ENCODE measurements at regions not wholly inside any gene's neighbourhood (a gene's known extent, or its start where the extent isn't known, plus 50 kb on each side); places are given as distances from the start of the nearest gene placed in this dataset.

GRCh38 chr12:112656141-112656540 lies 135.4 kb upstream of the RPH3A start:
- no peaks in the 10 kb centered on the region for H4K20me1 ChIP-seq (ENCODE audit: insufficient read depth, low read length, poor library complexity, severe bottlenecking)
- no peaks in the 10 kb centered on the region for H3K4me1 ChIP-seq (ENCODE audit: insufficient read depth, low read length, poor library complexity, severe bottlenecking)
- H3K36me3 ChIP-seq (ENCODE audit: insufficient read depth, low read length): no peaks in the 10 kb centered on the region
- no peaks in the 10 kb centered on the region for H3F3A ChIP-seq (ENCODE audit: low read depth)
- H3K9me3 ChIP-seq (ENCODE audit: insufficient read depth, low read depth, low read length): no peaks in the 10 kb centered on the region
- TF ChIP-seq, protein P1, sequence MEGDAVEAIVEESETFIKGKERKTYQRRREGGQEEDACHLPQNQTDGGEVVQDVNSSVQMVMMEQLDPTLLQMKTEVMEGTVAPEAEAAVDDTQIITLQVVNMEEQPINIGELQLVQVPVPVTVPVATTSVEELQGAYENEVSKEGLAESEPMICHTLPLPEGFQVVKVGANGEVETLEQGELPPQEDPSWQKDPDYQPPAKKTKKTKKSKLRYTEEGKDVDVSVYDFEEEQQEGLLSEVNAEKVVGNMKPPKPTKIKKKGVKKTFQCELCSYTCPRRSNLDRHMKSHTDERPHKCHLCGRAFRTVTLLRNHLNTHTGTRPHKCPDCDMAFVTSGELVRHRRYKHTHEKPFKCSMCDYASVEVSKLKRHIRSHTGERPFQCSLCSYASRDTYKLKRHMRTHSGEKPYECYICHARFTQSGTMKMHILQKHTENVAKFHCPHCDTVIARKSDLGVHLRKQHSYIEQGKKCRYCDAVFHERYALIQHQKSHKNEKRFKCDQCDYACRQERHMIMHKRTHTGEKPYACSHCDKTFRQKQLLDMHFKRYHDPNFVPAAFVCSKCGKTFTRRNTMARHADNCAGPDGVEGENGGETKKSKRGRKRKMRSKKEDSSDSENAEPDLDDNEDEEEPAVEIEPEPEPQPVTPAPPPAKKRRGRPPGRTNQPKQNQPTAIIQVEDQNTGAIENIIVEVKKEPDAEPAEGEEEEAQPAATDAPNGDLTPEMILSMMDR (conservative IDR thresholded peaks at IDR 0.05; ENCODE audit: low read length): no peak
- no peak for TF ChIP-seq EZH2phosphoT487 (IDR thresholded peaks at IDR 0.05; ENCODE audit: borderline replicate concordance)
- H3K4me2 ChIP-seq (ENCODE audit: low read depth, low read length, poor library complexity, severe bottlenecking): no peak overlapping the region
- H3K79me2 ChIP-seq (ENCODE audit: insufficient read depth, low read length): no peaks in the 10 kb centered on the region
- H3K9me2 ChIP-seq (replicated peaks; ENCODE audit: low read depth, low read length): no peaks in the 10 kb centered on the region
- no peak overlapping the region for H3K9ac ChIP-seq (ENCODE audit: low read depth, low read length, poor library complexity, severe bottlenecking)
- no peak overlapping the region for H3K4me3 ChIP-seq (ENCODE audit: low read length, poor library complexity, severe bottlenecking)
- no peak overlapping the region for H2AFZ ChIP-seq (ENCODE audit: low read length)
- no peaks in the 10 kb centered on the region for H3K27me3 ChIP-seq (ENCODE audit: insufficient read depth, low read length, poor library complexity, severe bottlenecking)

GRCh38 chr12:112664569-112664968 lies 127.0 kb upstream of the RPH3A start:
- H4K20me1 ChIP-seq (ENCODE audit: insufficient read depth, low read length, poor library complexity, severe bottlenecking): no peaks in the 10 kb centered on the region
- H3K79me2 ChIP-seq (ENCODE audit: insufficient read depth, low read length): no peaks in the 10 kb centered on the region
- H2AFZ ChIP-seq (ENCODE audit: low read length): no peak overlapping the region
- no peaks in the 10 kb centered on the region for H3K36me3 ChIP-seq (ENCODE audit: insufficient read depth, low read length)
- H3K9ac ChIP-seq (ENCODE audit: low read depth, low read length, poor library complexity, severe bottlenecking): no peak overlapping the region
- H3K4me1 ChIP-seq (ENCODE audit: insufficient read depth, low read length, poor library complexity, severe bottlenecking): no peaks in the 10 kb centered on the region
- H3K27me3 ChIP-seq (ENCODE audit: insufficient read depth, low read length, poor library complexity, severe bottlenecking): no peaks in the 10 kb centered on the region
- no peak overlapping the region for H3K4me3 ChIP-seq (ENCODE audit: low read length, poor library complexity, severe bottlenecking)
- TF ChIP-seq, protein P1 (conservative IDR thresholded peaks at IDR 0.05; ENCODE audit: low read length): no peak
- no peak for TF ChIP-seq EZH2phosphoT487 (IDR thresholded peaks at IDR 0.05; ENCODE audit: borderline replicate concordance)
- no peaks in the 10 kb centered on the region for H3K9me2 ChIP-seq (replicated peaks; ENCODE audit: low read depth, low read length)
- H3K9me3 ChIP-seq (ENCODE audit: insufficient read depth, low read depth, low read length): no peaks in the 10 kb centered on the region
- no peaks in the 10 kb centered on the region for H3F3A ChIP-seq (ENCODE audit: low read depth)
- H3K4me2 ChIP-seq (ENCODE audit: low read depth, low read length, poor library complexity, severe bottlenecking): no peak overlapping the region

- TF ChIP-seq, protein P1 (conservative IDR thresholded peaks at IDR 0.05; ENCODE audit: low read length): no peak
- no peak for TF ChIP-seq EZH2phosphoT487 (IDR thresholded peaks at IDR 0.05; ENCODE audit: borderline replicate concordance)
- H3K9ac ChIP-seq (ENCODE audit: low read depth, low read length, poor library complexity, severe bottlenecking): no peak overlapping the region
- no peaks in the 10 kb centered on the region for H3F3A ChIP-seq (ENCODE audit: low read depth)
- no peaks in the 10 kb centered on the region for H3K79me2 ChIP-seq (ENCODE audit: insufficient read depth, low read length)
- no peak overlapping the region for H3K4me2 ChIP-seq (ENCODE audit: low read depth, low read length, poor library complexity, severe bottlenecking)
- no peaks in the 10 kb centered on the region for H3K9me2 ChIP-seq (replicated peaks; ENCODE audit: low read depth, low read length)
- no peaks in the 10 kb centered on the region for H3K4me1 ChIP-seq (ENCODE audit: insufficient read depth, low read length, poor library complexity, severe bottlenecking)
- no peaks in the 10 kb centered on the region for H3K9me3 ChIP-seq (ENCODE audit: insufficient read depth, low read depth, low read length)
- no peak overlapping the region for H2AFZ ChIP-seq (ENCODE audit: low read length)
- no peaks in the 10 kb centered on the region for H3K27me3 ChIP-seq (ENCODE audit: insufficient read depth, low read length, poor library complexity, severe bottlenecking)
- no peak overlapping the region for H3K4me3 ChIP-seq (ENCODE audit: low read length, poor library complexity, severe bottlenecking)
- no peaks in the 10 kb centered on the region for H3K36me3 ChIP-seq (ENCODE audit: insufficient read depth, low read length)
- no peaks in the 10 kb centered on the region for H4K20me1 ChIP-seq (ENCODE audit: insufficient read depth, low read length, poor library complexity, severe bottlenecking)
These were observed 125.6 kb upstream of the RPH3A start for GRCh38 chr12:112665958-112666357.
